ENCODE measurements at regions not wholly inside any gene's neighbourhood (a gene's known extent, or its start where the extent isn't known, plus 50 kb on each side); places are given as distances from the start of the nearest gene placed in this dataset.

DNA sequence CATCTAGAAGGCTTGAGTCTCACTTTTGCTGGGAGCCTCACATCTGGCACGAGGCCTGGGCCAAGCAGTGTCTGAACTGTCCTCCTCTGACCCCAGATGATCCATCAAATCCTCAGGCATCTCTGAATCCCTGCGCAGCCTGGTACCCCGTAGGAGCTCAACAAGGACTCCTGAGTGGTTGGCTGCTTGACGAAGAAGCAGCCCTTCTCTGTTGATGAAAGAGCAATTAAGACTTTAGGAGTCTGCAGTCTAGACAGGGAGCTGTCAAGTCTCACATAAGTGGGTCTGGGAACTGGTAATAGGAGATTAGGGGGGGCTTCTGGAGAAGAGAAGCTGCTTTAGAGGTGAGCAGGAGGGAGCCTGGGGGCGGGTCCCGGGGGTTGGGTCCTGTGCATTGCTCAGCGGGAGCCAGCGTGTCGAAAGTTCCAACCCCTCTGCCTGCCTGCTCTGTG lies 326.0 kb downstream of the RPS24 start:
- ChIA-PET CTCF (no interaction called here), POLR2A (no interaction called here)
- no peaks in the 10 kb centered on the region for H3K4me1 Mint-ChIP-seq (ENCODE audit: insufficient read depth, unreplicated experiment)
- H3K27ac Mint-ChIP-seq (ENCODE audit: low read depth, unreplicated experiment), result no peak overlapping the region
- no peak for DNase-seq (ENCODE audit: unreplicated experiment)
- no peaks in the 10 kb centered on the region for H3K9me3 Mint-ChIP-seq (ENCODE audit: unreplicated experiment)
- H3K4me3 Mint-ChIP-seq (ENCODE audit: unreplicated experiment), result no peak overlapping the region
- TF ChIP-seq, protein P1, sequence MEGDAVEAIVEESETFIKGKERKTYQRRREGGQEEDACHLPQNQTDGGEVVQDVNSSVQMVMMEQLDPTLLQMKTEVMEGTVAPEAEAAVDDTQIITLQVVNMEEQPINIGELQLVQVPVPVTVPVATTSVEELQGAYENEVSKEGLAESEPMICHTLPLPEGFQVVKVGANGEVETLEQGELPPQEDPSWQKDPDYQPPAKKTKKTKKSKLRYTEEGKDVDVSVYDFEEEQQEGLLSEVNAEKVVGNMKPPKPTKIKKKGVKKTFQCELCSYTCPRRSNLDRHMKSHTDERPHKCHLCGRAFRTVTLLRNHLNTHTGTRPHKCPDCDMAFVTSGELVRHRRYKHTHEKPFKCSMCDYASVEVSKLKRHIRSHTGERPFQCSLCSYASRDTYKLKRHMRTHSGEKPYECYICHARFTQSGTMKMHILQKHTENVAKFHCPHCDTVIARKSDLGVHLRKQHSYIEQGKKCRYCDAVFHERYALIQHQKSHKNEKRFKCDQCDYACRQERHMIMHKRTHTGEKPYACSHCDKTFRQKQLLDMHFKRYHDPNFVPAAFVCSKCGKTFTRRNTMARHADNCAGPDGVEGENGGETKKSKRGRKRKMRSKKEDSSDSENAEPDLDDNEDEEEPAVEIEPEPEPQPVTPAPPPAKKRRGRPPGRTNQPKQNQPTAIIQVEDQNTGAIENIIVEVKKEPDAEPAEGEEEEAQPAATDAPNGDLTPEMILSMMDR (IDR thresholded peaks at IDR 0.05; ENCODE audit: unreplicated experiment), result no peak
- BruUV-seq (replicated peaks), result no TSS peak
- intact Hi-C loops (cut with micrococcal nuclease), result no loop called here
- H3K36me3 Mint-ChIP-seq (ENCODE audit: insufficient read depth, unreplicated experiment), result no peaks in the 10 kb centered on the region
- H3K27me3 Mint-ChIP-seq (ENCODE audit: insufficient read depth, unreplicated experiment), result peaks cover 49% of the 10 kb centered on the region

DNA sequence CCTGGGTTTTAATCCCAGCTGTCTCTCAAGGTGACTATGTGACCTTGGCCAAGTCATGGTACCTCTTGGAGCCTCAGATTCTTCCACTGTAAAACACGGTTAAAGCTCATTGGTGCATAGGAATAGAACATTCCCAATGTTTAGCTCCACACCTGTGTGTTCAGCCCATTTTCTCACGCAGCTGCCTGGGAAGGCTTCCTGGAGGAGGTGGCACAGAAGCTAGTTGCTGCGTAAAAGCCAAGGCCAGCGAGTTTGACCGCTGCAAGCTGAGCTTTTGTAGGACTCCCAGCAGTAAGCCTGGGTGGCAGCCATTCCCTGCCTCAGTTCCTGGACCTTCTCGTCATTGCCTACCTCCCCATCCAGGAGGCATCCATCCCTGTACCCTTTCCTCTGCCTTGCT lies 326.6 kb downstream of the RPS24 start:
- Mint-ChIP-seq H3K4me3 (ENCODE audit: unreplicated experiment) (no peak overlapping the region), H3K27me3 (ENCODE audit: insufficient read depth, unreplicated experiment) (peaks cover 55% of the 10 kb centered on the region), H3K4me1 (ENCODE audit: insufficient read depth, unreplicated experiment) (no peaks in the 10 kb centered on the region), H3K36me3 (ENCODE audit: insufficient read depth, unreplicated experiment) (no peaks in the 10 kb centered on the region), H3K27ac (ENCODE audit: low read depth, unreplicated experiment) (no peak overlapping the region), H3K9me3 (ENCODE audit: unreplicated experiment) (no peaks in the 10 kb centered on the region)
- TF ChIP-seq, protein P1 (IDR thresholded peaks at IDR 0.05; ENCODE audit: unreplicated experiment), result no peak
- DNase-seq (ENCODE audit: unreplicated experiment), result no peak
- BruUV-seq (replicated peaks), result no TSS peak
- intact Hi-C loops (cut with micrococcal nuclease), result no loop called here
- ChIA-PET POLR2A (no interaction called here), CTCF (no interaction called here)

DNA sequence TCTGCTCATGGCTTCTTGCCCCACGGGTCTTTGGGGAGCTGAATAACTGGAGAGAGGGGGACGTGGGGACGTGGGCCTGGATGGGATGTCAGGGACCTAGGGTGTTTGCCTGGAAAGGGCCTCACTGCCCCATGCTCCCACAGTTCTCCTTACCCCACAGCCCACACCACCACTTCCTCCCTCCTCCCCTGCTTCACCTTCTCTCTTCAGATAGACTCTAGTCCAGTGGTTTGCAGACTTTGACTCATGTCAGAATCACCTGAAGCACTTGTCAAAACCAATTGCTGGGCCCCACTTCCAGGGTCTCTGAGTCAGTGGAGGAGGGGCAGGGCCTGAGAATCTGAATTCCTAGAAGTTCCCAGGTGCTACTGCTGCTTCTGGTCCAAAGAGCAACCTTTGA lies 327.4 kb downstream of the RPS24 start:
- no peak for DNase-seq (ENCODE audit: unreplicated experiment)

DNA sequence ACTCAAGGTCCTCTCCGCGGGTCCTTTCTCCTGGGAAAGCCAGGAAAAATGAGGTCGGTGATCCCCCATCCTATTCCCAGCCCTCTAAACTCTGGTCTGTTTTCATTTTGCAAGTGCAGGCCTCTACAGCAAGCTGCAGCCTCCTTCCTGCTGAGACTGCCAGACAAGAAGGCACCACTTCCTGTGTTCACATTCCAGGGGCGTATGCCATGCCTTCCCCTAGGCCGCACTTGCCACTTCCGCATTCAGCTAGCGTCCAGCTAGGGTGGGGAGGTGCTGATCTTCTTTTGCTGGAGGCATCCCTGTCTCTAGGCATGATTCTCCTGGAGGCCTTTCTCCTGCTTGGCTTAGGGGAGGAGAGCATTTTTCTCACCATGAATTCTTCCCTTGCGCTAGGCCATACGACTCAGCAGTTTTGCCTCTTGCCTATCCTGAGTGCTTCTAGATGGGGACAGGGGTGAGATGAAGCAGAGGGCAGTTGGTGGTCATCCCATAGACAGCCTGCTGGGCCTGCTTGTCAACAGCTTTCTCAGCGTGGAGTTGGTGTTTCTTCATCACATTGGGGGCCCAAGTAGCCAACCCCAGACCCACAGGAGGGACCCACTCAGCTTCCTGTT lies 328.9 kb downstream of the RPS24 start:
- Mint-ChIP-seq H3K9me3 (ENCODE audit: unreplicated experiment) (no peaks in the 10 kb centered on the region), H3K4me3 (ENCODE audit: unreplicated experiment) (no peak overlapping the region), H3K27ac (ENCODE audit: low read depth, unreplicated experiment) (no peak overlapping the region), H3K36me3 (ENCODE audit: insufficient read depth, unreplicated experiment) (no peaks in the 10 kb centered on the region), H3K27me3 (ENCODE audit: insufficient read depth, unreplicated experiment) (peaks cover 62% of the 10 kb centered on the region), H3K4me1 (ENCODE audit: insufficient read depth, unreplicated experiment) (no peaks in the 10 kb centered on the region)
- ChIA-PET POLR2A (interaction anchor here (1.2 kb wide), 1 partner anchor 8 kb away, joined by 3 read pairs; no protein-coding TSS in a partner anchor), CTCF (no interaction called here)
- intact Hi-C loops (cut with micrococcal nuclease), result no loop called here
- no TSS peak for BruUV-seq (replicated peaks)
- TF ChIP-seq, protein P1 (IDR thresholded peaks at IDR 0.05; ENCODE audit: unreplicated experiment), result no peak
- DNase-seq (ENCODE audit: unreplicated experiment), result no peak

More for the DNA sequence above, 327.4 kb downstream of the RPS24 start:
- Mint-ChIP-seq H3K4me3 (ENCODE audit: unreplicated experiment) (no peak overlapping the region), H3K36me3 (ENCODE audit: insufficient read depth, unreplicated experiment) (no peaks in the 10 kb centered on the region), H3K27me3 (ENCODE audit: insufficient read depth, unreplicated experiment) (peaks cover 62% of the 10 kb centered on the region), H3K4me1 (ENCODE audit: insufficient read depth, unreplicated experiment) (no peaks in the 10 kb centered on the region), H3K9me3 (ENCODE audit: unreplicated experiment) (no peaks in the 10 kb centered on the region), H3K27ac (ENCODE audit: low read depth, unreplicated experiment) (no peak overlapping the region)
- intact Hi-C loops (cut with micrococcal nuclease), result no loop called here
- POLR2A ChIA-PET, result no interaction called here
- TF ChIP-seq, protein P1 (IDR thresholded peaks at IDR 0.05; ENCODE audit: unreplicated experiment), result no peak
- no TSS peak for BruUV-seq (replicated peaks)
- CTCF ChIA-PET, result interaction anchor here (0.7 kb wide), 1 partner anchor 60 kb away, joined by 4 read pairs; no protein-coding TSS in a partner anchor

Measured in MCF 10A (cell line).